ENCODE measurements at regions not wholly inside any gene's neighbourhood (a gene's known extent, or its start where the extent isn't known, plus 50 kb on each side); places are given as distances from the start of the nearest gene placed in this dataset.
"Not testable (repeated sequence)": the region's sequence is repeated elsewhere in the genome, so short reads cannot be mapped to it uniquely, and the experiment has no call there.

GRCh38 chr18:11372163-11372562 lies 222.8 kb upstream of the PIEZO2 start:
- DNase-seq: no peak

- no peak for DNase-seq
Observed at GRCh38 chr18:11369556-11369955, 220.2 kb upstream of the PIEZO2 start.

- no peak for DNase-seq
Observed at GRCh38 chr18:11368020-11368419, 218.7 kb upstream of the PIEZO2 start.

- DNase-seq: no peak
Observed at GRCh38 chr18:11367351-11367750, 218.0 kb upstream of the PIEZO2 start.

GRCh38 chr18:11366410-11366809 lies 217.0 kb upstream of the PIEZO2 start:
- no peak for DNase-seq

- DNase-seq: no peak
Observed at GRCh38 chr18:11362856-11363255, 213.5 kb upstream of the PIEZO2 start.

- not testable (repeated sequence) for DNase-seq
Observed at GRCh38 chr18:11361862-11362261, 212.5 kb upstream of the PIEZO2 start.

- DNase-seq: no peak
Observed at GRCh38 chr18:11357678-11358077, 208.3 kb upstream of the PIEZO2 start.

GRCh38 chr18:11344576-11344975 lies 195.2 kb upstream of the PIEZO2 start:
- DNase-seq: not testable (repeated sequence)

- DNase-seq: no peak
Observed at GRCh38 chr18:11343096-11343495, 193.7 kb upstream of the PIEZO2 start.

- not testable (repeated sequence) for DNase-seq
Observed at GRCh38 chr18:11342115-11342514, 192.7 kb upstream of the PIEZO2 start.

GRCh38 chr18:11339188-11339775 lies 189.9 kb upstream of the PIEZO2 start:
- no peak for DNase-seq

- DNase-seq: no peak
Observed at GRCh38 chr18:11336241-11336640, 186.9 kb upstream of the PIEZO2 start.

- no peak for DNase-seq
Observed at GRCh38 chr18:11327391-11328009, 178.1 kb upstream of the PIEZO2 start.

GRCh38 chr18:11324956-11325882 lies 175.8 kb upstream of the PIEZO2 start:
- DNase-seq: no peak

- no peak for DNase-seq
Observed at GRCh38 chr18:11324510-11324909, 175.1 kb upstream of the PIEZO2 start.

- DNase-seq: no peak
Observed at GRCh38 chr18:11323359-11323819, 174.0 kb upstream of the PIEZO2 start.

- DNase-seq: no peak
Observed at GRCh38 chr18:11322716-11323115, 173.3 kb upstream of the PIEZO2 start.

- DNase-seq: no peak
Observed at GRCh38 chr18:11322006-11322405, 172.6 kb upstream of the PIEZO2 start.

GRCh38 chr18:11320986-11321385 lies 171.6 kb upstream of the PIEZO2 start:
- DNase-seq: no peak

GRCh38 chr18:11316546-11316945 lies 167.2 kb upstream of the PIEZO2 start:
- DNase-seq: no peak

GRCh38 chr18:11310476-11311086 lies 161.2 kb upstream of the PIEZO2 start:
- DNase-seq: no peak

- no peak for DNase-seq
Observed at GRCh38 chr18:11309172-11309571, 159.8 kb upstream of the PIEZO2 start.

Data from CD4-positive, alpha-beta T cell treated with Interferon gamma for 1 hour (primary cell).